ENCODE measurements at regions not wholly inside any gene's neighbourhood (a gene's known extent, or its start where the extent isn't known, plus 50 kb on each side); places are given as distances from the start of the nearest gene placed in this dataset.

- Mint-ChIP-seq H3K27me3 (no peaks in the 10 kb centered on the region), H3K4me1 (ENCODE audit: low read depth) (peaks cover 20% of the 10 kb centered on the region), H3K4me3 (ENCODE audit: low read depth) (no peak overlapping the region), H3K27ac (no peak overlapping the region), H3K9me3 (ENCODE audit: low read depth) (peaks cover 3% of the 10 kb centered on the region), H3K36me3 (ENCODE audit: insufficient read depth) (no peaks in the 10 kb centered on the region)
- no peak for DNase-seq (ENCODE audit: low spot score, unreplicated experiment)
- TF ChIP-seq CTCF (IDR thresholded peaks at IDR 0.05; ENCODE audit: unreplicated experiment) = no peak
Measured at GRCh38 chr9:80883826-80884579, 805.3 kb downstream of the TLE1 start.

- H3K9me3 Mint-ChIP-seq (ENCODE audit: low read depth) = peaks cover 3% of the 10 kb centered on the region
- H3K4me1 Mint-ChIP-seq (ENCODE audit: low read depth) = peaks cover 20% of the 10 kb centered on the region
- H3K4me3 Mint-ChIP-seq (ENCODE audit: low read depth) = no peak overlapping the region
- no peak for TF ChIP-seq CTCF (IDR thresholded peaks at IDR 0.05; ENCODE audit: unreplicated experiment)
- no peaks in the 10 kb centered on the region for H3K27me3 Mint-ChIP-seq
- H3K27ac Mint-ChIP-seq = no peak overlapping the region
- H3K36me3 Mint-ChIP-seq (ENCODE audit: insufficient read depth) = no peaks in the 10 kb centered on the region
- DNase-seq (ENCODE audit: low spot score, unreplicated experiment) = no peak
Measured at GRCh38 chr9:80883426-80883825, 805.9 kb downstream of the TLE1 start.

- Mint-ChIP-seq H3K4me1 (ENCODE audit: low read depth) (peaks cover 20% of the 10 kb centered on the region), H3K4me3 (ENCODE audit: low read depth) (peak overlapping the region; percentile 32), H3K9me3 (ENCODE audit: low read depth) (peaks cover 3% of the 10 kb centered on the region), H3K27ac (peak overlapping the region; percentile 29), H3K27me3 (no peaks in the 10 kb centered on the region), H3K36me3 (ENCODE audit: insufficient read depth) (no peaks in the 10 kb centered on the region)
- TF ChIP-seq CTCF (IDR thresholded peaks at IDR 0.05; ENCODE audit: unreplicated experiment) = no peak
- no peak for DNase-seq (ENCODE audit: low spot score, unreplicated experiment)
Measured at GRCh38 chr9:80881940-80882339, 807.4 kb downstream of the TLE1 start.

GRCh38 chr9:80881320-80881719, 808.0 kb downstream of the TLE1 start:
- Mint-ChIP-seq H3K27ac (no peak overlapping the region), H3K36me3 (ENCODE audit: insufficient read depth) (no peaks in the 10 kb centered on the region), H3K27me3 (no peaks in the 10 kb centered on the region), H3K4me3 (ENCODE audit: low read depth) (peak overlapping the region; percentile 32), H3K9me3 (ENCODE audit: low read depth) (peaks cover 3% of the 10 kb centered on the region), H3K4me1 (ENCODE audit: low read depth) (peaks cover 20% of the 10 kb centered on the region)
- no peak for TF ChIP-seq CTCF (IDR thresholded peaks at IDR 0.05; ENCODE audit: unreplicated experiment)
- DNase-seq (ENCODE audit: low spot score, unreplicated experiment) = no peak

- no peak overlapping the region for H3K27ac Mint-ChIP-seq
- DNase-seq (ENCODE audit: low spot score, unreplicated experiment) = no peak
- no peak overlapping the region for H3K4me3 Mint-ChIP-seq (ENCODE audit: low read depth)
- no peaks in the 10 kb centered on the region for H3K27me3 Mint-ChIP-seq
- TF ChIP-seq CTCF (IDR thresholded peaks at IDR 0.05; ENCODE audit: unreplicated experiment) = no peak
- no peaks in the 10 kb centered on the region for H3K36me3 Mint-ChIP-seq (ENCODE audit: insufficient read depth)
- peaks cover 15% of the 10 kb centered on the region for H3K4me1 Mint-ChIP-seq (ENCODE audit: low read depth)
- H3K9me3 Mint-ChIP-seq (ENCODE audit: low read depth) = no peaks in the 10 kb centered on the region
Measured at GRCh38 chr9:80878556-80878955, 810.8 kb downstream of the TLE1 start.

Measured in progenitor cell of endocrine pancreas (in vitro differentiated cells).